Endothelial cell of umbilical vein (primary cell): ENCODE measurements at regions not wholly inside any gene's neighbourhood (a gene's known extent, or its start where the extent isn't known, plus 50 kb on each side); places are given as distances from the start of the nearest gene placed in this dataset.
A peak's percentile ranks its signal among the peaks of the same experiment; 100 is the strongest.

ENCODE experiments used
- BruUV-seq: library from RNA; stranded (reverse); fragments of 400-500 nt; replicated peaks from 2 replicates; lab custom pipeline; 2021; lab: Mats Ljungman, UMichigan
- CTCF ChIA-PET: fragments of 300-600, 350-600 bp; sonication (Branson Sonifier 250); formaldehyde crosslinking; loops from one replicate; lab custom pipeline; 2021; ENCODE audit warnings: antibody characterized with exemption, inconsistent platforms; lab: Charles Lee
- POLR2A ChIA-PET: fragments of 300-600, 350-600 bp; sonication (Branson Sonifier 250); formaldehyde crosslinking; loops from one replicate; lab custom pipeline; 2021; ENCODE audit warnings: antibody characterized with exemption, inconsistent platforms; lab: Charles Lee
- DNase-seq: peaks from one replicate; pipeline ENCODE4 v3.0.0-alpha.2; 2011; ENCODE audit warnings: low read depth, low spot score
- FAIRE-seq: peaks from 2 replicates; lab custom pipeline; 2011; peaks lifted over from hg19 to GRCh38; lab: Jason Lieb, UNC
- H2AFZ ChIP-seq: 2 replicates; pipeline ENCODE4 v1.6.0; 2012; ENCODE audit warnings: low read depth, low read length, control low read depth, inconsistent platforms
- H3K27ac ChIP-seq: 2 replicates; pipeline ENCODE4 v1.5.1; 2011; ENCODE audit warnings: low read depth, mild to moderate bottlenecking, control low read depth, low read length, moderate library complexity; ENCODE audit not compliant: insufficient read depth
- H3K27me3 ChIP-seq, 2 experiments: 2 replicates each; pipeline versions ENCODE4 v1.6.0 to v1.6.1; 2011; ENCODE audit warnings: low read length in 2 of 2, mixed read lengths in 1 of 2; ENCODE audit not compliant: control insufficient read depth in 2 of 2, insufficient read depth in 2 of 2
- H3K36me3 ChIP-seq, 2 experiments: 2 replicates in 1 of 2; 3 replicates in 1 of 2; pipeline ENCODE4 v1.5.1; 2011; ENCODE audit warnings: low read length in 2 of 2, mild to moderate bottlenecking in 1 of 2, moderate library complexity in 1 of 2; ENCODE audit not compliant: control insufficient read depth in 2 of 2, insufficient read depth in 2 of 2; ENCODE audit errors: extremely low read depth in 1 of 2
- H3K4me1 ChIP-seq: 3 replicates; pipeline ENCODE4 v1.5.1; 2011; ENCODE audit warnings: mild to moderate bottlenecking, low read length; ENCODE audit not compliant: control insufficient read depth, insufficient read depth; ENCODE audit errors: extremely low read depth
- H3K4me2 ChIP-seq: 2 replicates; pipeline ENCODE4 v1.6.1; 2011; ENCODE audit warnings: low read length, control low read depth, mixed read lengths; ENCODE audit not compliant: insufficient read depth
- H3K4me3 ChIP-seq, 3 experiments: fragments of 200-600 bp in 1 of 3; sonication (generic), shearing (Covaris generic) in 1 of 3; replicated peaks in 1 of 3; 2 replicates each; pipeline ENCODE4 v1.5.1; 2011 to 2016; ENCODE audit warnings: control low read depth in 3 of 3, low read length in 3 of 3, mild to moderate bottlenecking in 2 of 3, inconsistent platforms in 1 of 3, low read depth in 1 of 3, moderate library complexity in 1 of 3; ENCODE audit not compliant: insufficient read depth in 1 of 3
- H3K79me2 ChIP-seq: 2 replicates; pipeline ENCODE4 v1.6.0; 2012; ENCODE audit warnings: low read length, inconsistent platforms; ENCODE audit not compliant: control insufficient read depth, insufficient read depth
- H3K9ac ChIP-seq: replicated peaks from 2 replicates; pipeline ENCODE3; 2011; ENCODE audit warnings: low read length, control low read depth; ENCODE audit not compliant: insufficient read depth; ENCODE audit errors: extremely low read depth
- H3K9me1 ChIP-seq: replicated peaks from 3 replicates; pipeline ENCODE4 v1.6.0; 2011; ENCODE audit warnings: mild to moderate bottlenecking, low read length; ENCODE audit not compliant: control insufficient read depth, insufficient read depth; ENCODE audit errors: extremely low read depth
- H3K9me3 ChIP-seq: replicated peaks from 2 replicates; pipeline ENCODE4 v1.5.1; 2012; ENCODE audit warnings: low read length, inconsistent platforms; ENCODE audit not compliant: control insufficient read depth, insufficient read depth
- H4K20me1 ChIP-seq: replicated peaks from 2 replicates; pipeline ENCODE3; 2011; ENCODE audit warnings: mild to moderate bottlenecking, low read length; ENCODE audit not compliant: control insufficient read depth, insufficient read depth; ENCODE audit errors: extremely low read depth
- CTCF ChIP-seq, 2 donors: IDR thresholded peaks; 1 replicate in 1 of 2; 2 replicates in 1 of 2; pipeline ENCODE4 v1.5.1; 2011; ENCODE audit warnings: low read length in 2 of 2, mild to moderate bottlenecking in 2 of 2, moderate library complexity in 2 of 2, control low read depth in 1 of 2, inconsistent platforms in 1 of 2, low read depth in 1 of 2; ENCODE audit not compliant: insufficient read depth in 1 of 2; ENCODE audit errors: extremely low read depth in 1 of 2
- EZH2 ChIP-seq: IDR thresholded peaks from 2 replicates; pipeline ENCODE4 v1.6.1; 2012; ENCODE audit warnings: borderline replicate concordance, low read depth, mild to moderate bottlenecking, moderate library complexity, low read length, inconsistent platforms; ENCODE audit not compliant: severe bottlenecking
- FOS ChIP-seq: IDR thresholded peaks from 2 replicates; pipeline ENCODE4 v1.6.1; 2011; ENCODE audit warnings: mild to moderate bottlenecking, low read length, moderate library complexity, borderline replicate concordance; ENCODE audit not compliant: insufficient read depth
- GATA2 ChIP-seq: IDR thresholded peaks from 2 replicates; pipeline ENCODE4 v1.7.0; 2011; ENCODE audit warnings: low read depth, mild to moderate bottlenecking, moderate library complexity, mixed read lengths, low read length; ENCODE audit not compliant: insufficient read length, insufficient read depth
- JUN ChIP-seq: IDR thresholded peaks from 2 replicates; pipeline ENCODE4 v1.6.1; 2011; ENCODE audit warnings: borderline replicate concordance, low read depth; ENCODE audit not compliant: insufficient read length, insufficient read depth
- MAX ChIP-seq: IDR thresholded peaks from 2 replicates; pipeline ENCODE4 v1.6.1; 2011; ENCODE audit not compliant: insufficient read depth, insufficient read length
- MYC ChIP-seq: IDR thresholded peaks from one replicate; pipeline ENCODE4 v1.6.1; 2011; ENCODE audit warnings: mild to moderate bottlenecking, low read depth, low read length
- POLR2A ChIP-seq: IDR thresholded peaks from 2 replicates; pipeline ENCODE4 v1.6.1; 2012; ENCODE audit warnings: low read depth, mild to moderate bottlenecking, control low read depth, low read length
- POLR2AphosphoS5 ChIP-seq: IDR thresholded peaks from 2 replicates; pipeline ENCODE4 v1.6.1; 2012; ENCODE audit warnings: low read depth, mild to moderate bottlenecking, control low read depth, low read length, moderate library complexity; ENCODE audit not compliant: insufficient read depth
- dilution Hi-C: fragments of 300-500 bp; cut with MboI; formaldehyde crosslinking; loops from one replicate; pipeline ENCODE4 v1.15.0; 2019; ENCODE audit warnings: low sequenced_read_pairs; ENCODE audit not compliant: extremely low pct_ligation_motif_present
- intact Hi-C: fragments of 100-400 bp; cut with micrococcal nuclease; formaldehyde crosslinking; loops from one replicate; pipeline ENCODE4 v1.10.0; 2022

- FAIRE-seq (no peak), DNase-seq (peak; percentile 65)
- no peak overlapping the region for H3K27ac ChIP-seq
- dilution Hi-C loops (no loop called here), intact Hi-C loops (no loop called here)
- H2AFZ ChIP-seq, result peak overlapping the region; percentile 9
- H4K20me1 ChIP-seq, result no peaks in the 10 kb centered on the region
- ChIA-PET CTCF (interaction anchor here (1.2 to 2.9 kb wide), 4 partner anchors 10 to 189 kb away, joined by 3 to 11 read pairs (median 3); no protein-coding TSS in a partner anchor), POLR2A (no interaction called here)
- no peaks in the 10 kb centered on the region for H3K27me3 ChIP-seq
- no peaks in the 10 kb centered on the region for H3K9me1 ChIP-seq
- H3K36me3 ChIP-seq, result no peaks in the 10 kb centered on the region
- H3K4me2 ChIP-seq, result no peak overlapping the region
- no peaks in the 10 kb centered on the region for H3K79me2 ChIP-seq
- H3K9me3 ChIP-seq, result no peaks in the 10 kb centered on the region
- no peak overlapping the region for H3K4me3 ChIP-seq
- BruUV-seq, result no TSS peak
- no peak overlapping the region for H3K9ac ChIP-seq
- TF ChIP-seq EZH2 (no peak), GATA2 (no peak), POLR2A (no peak), FOS (no peak), MYC (no peak)
- peaks cover 7% of the 10 kb centered on the region for H3K4me1 ChIP-seq
These were observed 191.4 kb downstream of the SPRY1 start for GRCh38 chr4:123587983-123588494.

GRCh38 chr4:123588631-123589241, 192.1 kb downstream of the SPRY1 start:
- DNase-seq (no peak), FAIRE-seq (peak; percentile 33)
- dilution Hi-C loops, result no loop called here
- H3K36me3 ChIP-seq, result no peaks in the 10 kb centered on the region
- ChIA-PET POLR2A (no interaction called here), CTCF (interaction anchor here (1.2 to 2.9 kb wide), 4 partner anchors 10 to 189 kb away, joined by 3 to 11 read pairs (median 3); no protein-coding TSS in a partner anchor)
- TF ChIP-seq POLR2A (no peak), POLR2AphosphoS5 (no peak), MAX (no peak), CTCF (IDR thresholded peaks at IDR 0.05; ENCODE audit: extremely low read depth in 1 of 2, insufficient read depth in 1 of 2, low read depth in 1 of 2, low read length in 2 of 2) (no peak), JUN (no peak), GATA2 (no peak)
- H3K4me3 ChIP-seq, result no peak overlapping the region
- intact Hi-C loops, result no loop called here
- BruUV-seq, result no TSS peak
- H3K27ac ChIP-seq, result no peak overlapping the region
- no peaks in the 10 kb centered on the region for H4K20me1 ChIP-seq
- H2AFZ ChIP-seq, result no peak overlapping the region
- H3K79me2 ChIP-seq, result no peaks in the 10 kb centered on the region
- H3K9me3 ChIP-seq, result no peaks in the 10 kb centered on the region
- H3K4me1 ChIP-seq, result peaks cover 14% of the 10 kb centered on the region
- no peaks in the 10 kb centered on the region for H3K9me1 ChIP-seq
- H3K27me3 ChIP-seq, result no peaks in the 10 kb centered on the region
- no peak overlapping the region for H3K4me2 ChIP-seq
- H3K9ac ChIP-seq, result no peak overlapping the region
